Right lobe of liver (tissue), 4 donors: ENCODE measurements at regions not wholly inside any gene's neighbourhood (a gene's known extent, or its start where the extent isn't known, plus 50 kb on each side); places are given as distances from the start of the nearest gene placed in this dataset.

Source experiments
- POLR2A ChIP-seq: fragments of 450-650 bp; IDR thresholded peaks from one replicate; pipeline ENCODE4 v1.6.1; 2017; ENCODE audit warnings: antibody characterized with exemption, mild to moderate bottlenecking
- TF ChIP-seq, protein P1 (sequence below), 4 donors: fragments of 200-600 bp in 3 of 4; fragments of 450-650 bp in 1 of 4; IDR thresholded peaks; one replicate each; pipeline versions ENCODE4 v1.5.1 to v1.8.0; 2016 to 2022; ENCODE audit warnings: antibody characterized with exemption in 4 of 4, mild to moderate bottlenecking in 2 of 4
- donor health status: DM: no; HTN: no; CAD: no.
- donor health status: DM: no; HTN: no; CAD: no.
- donor health status: DM: no; HTN: yes; CAD: no.

DNA sequence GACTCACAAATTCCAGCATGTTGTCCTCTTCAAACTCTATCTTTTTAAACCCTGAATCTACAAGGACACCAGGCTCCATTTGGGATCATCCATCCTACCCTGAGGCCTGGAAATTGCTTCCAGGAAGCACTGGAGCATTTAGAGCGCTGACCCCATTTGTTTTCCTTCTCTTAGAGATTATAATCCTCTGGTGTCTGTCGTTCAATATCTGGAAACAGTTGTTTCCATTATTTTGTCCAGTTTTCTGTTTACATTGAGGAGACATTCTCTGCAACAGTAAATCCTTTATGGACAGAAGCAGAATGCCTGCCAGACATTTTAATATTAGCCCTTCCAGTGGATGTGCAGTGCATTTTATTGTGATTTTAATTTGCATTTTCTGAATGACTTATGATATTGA, 119.4 kb upstream of the MEOX2 start:
- no peak for TF ChIP-seq POLR2A
- TF ChIP-seq, protein P1, sequence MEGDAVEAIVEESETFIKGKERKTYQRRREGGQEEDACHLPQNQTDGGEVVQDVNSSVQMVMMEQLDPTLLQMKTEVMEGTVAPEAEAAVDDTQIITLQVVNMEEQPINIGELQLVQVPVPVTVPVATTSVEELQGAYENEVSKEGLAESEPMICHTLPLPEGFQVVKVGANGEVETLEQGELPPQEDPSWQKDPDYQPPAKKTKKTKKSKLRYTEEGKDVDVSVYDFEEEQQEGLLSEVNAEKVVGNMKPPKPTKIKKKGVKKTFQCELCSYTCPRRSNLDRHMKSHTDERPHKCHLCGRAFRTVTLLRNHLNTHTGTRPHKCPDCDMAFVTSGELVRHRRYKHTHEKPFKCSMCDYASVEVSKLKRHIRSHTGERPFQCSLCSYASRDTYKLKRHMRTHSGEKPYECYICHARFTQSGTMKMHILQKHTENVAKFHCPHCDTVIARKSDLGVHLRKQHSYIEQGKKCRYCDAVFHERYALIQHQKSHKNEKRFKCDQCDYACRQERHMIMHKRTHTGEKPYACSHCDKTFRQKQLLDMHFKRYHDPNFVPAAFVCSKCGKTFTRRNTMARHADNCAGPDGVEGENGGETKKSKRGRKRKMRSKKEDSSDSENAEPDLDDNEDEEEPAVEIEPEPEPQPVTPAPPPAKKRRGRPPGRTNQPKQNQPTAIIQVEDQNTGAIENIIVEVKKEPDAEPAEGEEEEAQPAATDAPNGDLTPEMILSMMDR (IDR thresholded peaks at IDR 0.05) = no peak
